H9 (cell line): ENCODE measurements at regions not wholly inside any gene's neighbourhood (a gene's known extent, or its start where the extent isn't known, plus 50 kb on each side); places are given as distances from the start of the nearest gene placed in this dataset.

Experiments
- DNase-seq: peaks from one replicate; pipeline ENCODE4 v3.0.0-alpha.2; 2017
- H2AFZ ChIP-seq: one replicate; pipeline ENCODE4 v1.6.1; 2013; ENCODE audit warnings: mild to moderate bottlenecking, low read length, control low read depth, moderate library complexity
- H2AK5ac ChIP-seq: 2 replicates; pipeline ENCODE4 v1.6.1; 2013; ENCODE audit warnings: low read length, control low read depth, mixed read lengths; ENCODE audit not compliant: insufficient read length
- H2BK120ac ChIP-seq: one replicate; pipeline ENCODE4 v1.6.1; 2013; ENCODE audit warnings: low read depth, mild to moderate bottlenecking, low read length, control low read depth, inconsistent platforms; ENCODE audit not compliant: poor library complexity, severe bottlenecking
- H2BK12ac ChIP-seq: 2 replicates; pipeline ENCODE4 v1.6.1; 2013; ENCODE audit warnings: low read length, control low read depth, mixed read lengths, low read depth; ENCODE audit not compliant: insufficient read length
- H2BK15ac ChIP-seq: 2 replicates; pipeline ENCODE4 v1.6.1; 2013; ENCODE audit warnings: low read depth, low read length, control low read depth
- H2BK20ac ChIP-seq: one replicate; pipeline ENCODE4 v1.6.1; 2013; ENCODE audit warnings: low read depth, mild to moderate bottlenecking, low read length, control low read depth, inconsistent platforms; ENCODE audit not compliant: poor library complexity, severe bottlenecking
- H2BK5ac ChIP-seq: 2 replicates; pipeline ENCODE4 v1.6.1; 2013; ENCODE audit warnings: low read length, control low read depth, mixed read lengths; ENCODE audit not compliant: insufficient read length
- H3K14ac ChIP-seq: 2 replicates; pipeline ENCODE4 v1.6.1; 2013; ENCODE audit warnings: low read length, control low read depth; ENCODE audit not compliant: insufficient read depth
- H3K18ac ChIP-seq: 2 replicates; pipeline ENCODE4 v1.6.1; 2013; ENCODE audit warnings: low read depth, mild to moderate bottlenecking, mixed read lengths, low read length, control low read depth; ENCODE audit not compliant: insufficient read length
- H3K23ac ChIP-seq: 2 replicates; pipeline ENCODE4 v1.6.1; 2013; ENCODE audit warnings: low read length, control low read depth, mixed read lengths, low read depth; ENCODE audit not compliant: insufficient read length
- H3K23me2 ChIP-seq: 2 replicates; pipeline ENCODE4 v1.6.1; 2013; ENCODE audit warnings: low read depth, mild to moderate bottlenecking, mixed read lengths, low read length, control low read depth; ENCODE audit not compliant: insufficient read length, poor library complexity, severe bottlenecking
- H3K27ac ChIP-seq: 2 replicates; pipeline ENCODE4 v1.5.1; 2013; ENCODE audit warnings: low read length, control low read depth, mixed read lengths, low read depth; ENCODE audit not compliant: insufficient read length
- H3K27me3 ChIP-seq: 2 replicates; pipeline ENCODE4 v1.6.1; 2013; ENCODE audit warnings: low read length, control low read depth, inconsistent platforms; ENCODE audit not compliant: insufficient read depth
- H3K4ac ChIP-seq: 2 replicates; pipeline ENCODE4 v1.6.1; 2013; ENCODE audit warnings: low read depth, mild to moderate bottlenecking, control low read depth, inconsistent platforms, low read length, moderate library complexity
- H3K4me1 ChIP-seq: 2 replicates; pipeline ENCODE4 v1.6.1; 2013; ENCODE audit warnings: low read length, control low read depth, inconsistent platforms; ENCODE audit not compliant: insufficient read depth
- H3K4me2 ChIP-seq: 2 replicates; pipeline ENCODE4 v1.6.1; 2013; ENCODE audit warnings: low read length, control low read depth, mixed read lengths; ENCODE audit not compliant: insufficient read length, insufficient read depth
- H3K56ac ChIP-seq: 2 replicates; pipeline ENCODE4 v1.6.1; 2013; ENCODE audit warnings: low read depth, mild to moderate bottlenecking, mixed read lengths, low read length, control low read depth; ENCODE audit not compliant: insufficient read length
- H3K79me1 ChIP-seq: 2 replicates; pipeline ENCODE4 v1.6.1; 2013; ENCODE audit warnings: low read depth, mild to moderate bottlenecking, moderate library complexity, low read length, control low read depth, inconsistent platforms; ENCODE audit not compliant: insufficient read depth, poor library complexity, severe bottlenecking
- H3K79me2 ChIP-seq: 2 replicates; pipeline ENCODE4 v1.6.1; 2013; ENCODE audit warnings: low read length, control low read depth, inconsistent platforms; ENCODE audit not compliant: insufficient read depth
- H3K9ac ChIP-seq: 2 replicates; pipeline ENCODE4 v1.6.1; 2013; ENCODE audit warnings: low read length, control low read depth, mixed read lengths; ENCODE audit not compliant: insufficient read length; ENCODE audit errors: extremely low read depth
- H3K9me3 ChIP-seq: one replicate; pipeline ENCODE4 v1.6.1; 2013; ENCODE audit warnings: low read depth, low read length, inconsistent platforms; ENCODE audit not compliant: control insufficient read depth
- H3T11ph ChIP-seq: one replicate; pipeline ENCODE4 v1.6.1; 2013; ENCODE audit warnings: mild to moderate bottlenecking, low read length, control low read depth, inconsistent platforms
- H4K20me1 ChIP-seq: one replicate; pipeline ENCODE4 v1.6.1; 2013; ENCODE audit not compliant: control insufficient read depth, insufficient read length, insufficient read depth
- H4K5ac ChIP-seq: 2 replicates; pipeline ENCODE4 v1.6.1; 2013; ENCODE audit warnings: low read depth, mild to moderate bottlenecking, mixed read lengths, low read length, control low read depth; ENCODE audit not compliant: insufficient read length
- H4K8ac ChIP-seq: replicated peaks from 2 replicates; pipeline ENCODE4 v1.6.1; 2013; ENCODE audit warnings: low read length, control low read depth, mixed read lengths, low read depth; ENCODE audit not compliant: insufficient read length
- H4K91ac ChIP-seq: 2 replicates; pipeline ENCODE4 v1.6.1; 2013; ENCODE audit warnings: low read depth, mild to moderate bottlenecking, moderate library complexity, mixed read lengths, low read length, control low read depth; ENCODE audit not compliant: insufficient read length
- H3K27ac Mint-ChIP-seq, 3 experiments: 2 replicates in 2 of 3; 3 replicates in 1 of 3; pipeline ENCODE4 v1.8.0; 2020 to 2021; ENCODE audit warnings: mixed read lengths in 3 of 3, mild to moderate bottlenecking in 1 of 3, moderate library complexity in 1 of 3
- H3K27me3 Mint-ChIP-seq: 2 replicates; pipeline ENCODE4 v1.8.0; 2021; ENCODE audit warnings: low read depth, mild to moderate bottlenecking, moderate library complexity, mixed read lengths
- H3K36me3 Mint-ChIP-seq, 3 experiments: 2 replicates in 2 of 3; 3 replicates in 1 of 3; pipeline ENCODE4 v1.8.0; 2020 to 2021; ENCODE audit warnings: low read depth in 3 of 3, mixed read lengths in 3 of 3; ENCODE audit not compliant: insufficient read depth in 1 of 3
- H3K4me1 Mint-ChIP-seq, 2 experiments: 2 replicates each; pipeline ENCODE4 v1.8.0; 2020; ENCODE audit warnings: mixed read lengths in 2 of 2
- H3K4me3 Mint-ChIP-seq, 2 experiments: 2 replicates in 1 of 2; 3 replicates in 1 of 2; pipeline ENCODE4 v1.8.0; 2020 to 2021; ENCODE audit warnings: mild to moderate bottlenecking in 2 of 2, mixed read lengths in 2 of 2, moderate library complexity in 1 of 2
- H3K9me3 Mint-ChIP-seq, 2 experiments: 2 replicates in 1 of 2; 3 replicates in 1 of 2; pipeline ENCODE4 v1.8.0; 2020; ENCODE audit warnings: mild to moderate bottlenecking in 2 of 2, mixed read lengths in 2 of 2, moderate library complexity in 1 of 2
- CTCF ChIP-seq: fragments of 200-600 bp; sonication (generic); conservative IDR thresholded peaks from 3 replicates; pipeline ENCODE4 v1.8.0; 2021; ENCODE audit warnings: antibody characterized with exemption, mild to moderate bottlenecking
- WGBS: extraction: QIAGEN DNeasy Blood & Tissue Kit; methylation state at CpG from one replicate; pipeline ENCODE4 v1.1.7; 2013; ENCODE audit warnings: missing lambda C conversion rate, low lambda C conversion rate, mixed read lengths; ENCODE audit not compliant: insufficient read length; ENCODE audit errors: extremely low coverage; 5-methylcytosine and 5-hydroxymethylcytosine counted together

DNA sequence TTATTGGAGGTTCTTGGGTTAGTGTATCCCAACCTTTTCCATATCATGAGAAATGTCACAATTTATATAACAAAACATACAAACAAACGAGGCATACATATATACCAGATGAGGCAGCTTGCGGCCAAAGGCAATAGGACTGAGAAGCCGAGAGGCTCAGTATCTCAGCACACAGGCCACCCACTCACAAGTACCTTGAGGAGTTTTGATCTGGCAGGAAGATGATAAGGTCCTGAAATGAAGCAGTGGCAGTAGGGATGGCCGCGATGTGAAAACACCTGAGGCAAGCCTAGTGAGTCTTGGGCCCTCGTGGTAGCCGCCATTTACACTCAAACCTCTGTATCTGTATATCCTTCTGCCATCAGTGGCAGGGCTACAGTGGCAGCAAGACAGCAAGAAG lies 55.3 kb upstream of the PRPS1 start:
- Histone ChIP-seq H2BK20ac (no peak overlapping the region), H3K4ac (no peak overlapping the region), H4K91ac (no peak overlapping the region), H2BK5ac (no peak overlapping the region), H2BK15ac (no peak overlapping the region), H3K56ac (no peak overlapping the region), H3K4me1 (no peaks in the 10 kb centered on the region), H3K23me2 (no peaks in the 10 kb centered on the region), H3K23ac (no peak overlapping the region), H2BK120ac (no peak overlapping the region), H3K27me3 (no peaks in the 10 kb centered on the region), H2AK5ac (no peak overlapping the region), H3K79me1 (no peaks in the 10 kb centered on the region), H3T11ph (no peak overlapping the region), H3K79me2 (no peaks in the 10 kb centered on the region), H2BK12ac (no peak overlapping the region), H2AFZ (no peak overlapping the region), H3K14ac (no peak overlapping the region), H3K9me3 (peaks cover 5% of the 10 kb centered on the region), H4K8ac (no peak overlapping the region), H3K4me2 (no peak overlapping the region), H4K20me1 (no peaks in the 10 kb centered on the region), H3K9ac (no peak overlapping the region), H3K18ac (no peak overlapping the region), H3K27ac (no peak overlapping the region), H4K5ac (no peak overlapping the region)
- WGBS, result no CpG with 5 or more reads among the region's 7 CpGs
- no peak for DNase-seq
- Mint-ChIP-seq H3K36me3 (peaks cover 0 to 8% (median 4%) of the 10 kb centered on the region in 3 experiments; a peak in 3 of 7 replicates), H3K4me1 (peaks cover 2 to 5% of the 10 kb centered on the region in 2 experiments; a peak in 2 of 4 replicates), H3K27me3 (0 out of 2 replicates have a peak, but pooled peaks cover 3% of the 10 kb centered on the region), H3K9me3 (peaks cover 0 to 42% of the 10 kb centered on the region in 2 experiments; a peak in 2 of 5 replicates), H3K27ac (no peak overlapping the region), H3K4me3 (no peak overlapping the region)
- no peak for TF ChIP-seq CTCF
